RWPE1 (cell line): ENCODE measurements at regions not wholly inside any gene's neighbourhood (a gene's known extent, or its start where the extent isn't known, plus 50 kb on each side); places are given as distances from the start of the nearest gene placed in this dataset.

Experiments used
- CTCF ChIA-PET: fragments of 350-600 bp; sonication (Branson Sonifier 250); formaldehyde crosslinking; extraction: SDS; loops from one replicate; lab custom pipeline; 2021; lab: Yijun Ruan, JAX
- POLR2A ChIA-PET: fragments of 400-600 bp; formaldehyde crosslinking; extraction: SDS; loops from one replicate; lab custom pipeline; 2020; ENCODE audit warnings: antibody characterized with exemption; ENCODE audit not compliant: low non-redundant PET; lab: Yijun Ruan, JAX
- DNase-seq: peaks from one replicate; pipeline ENCODE4 v3.0.0; 2012; ENCODE audit warnings: low spot score
- H3K27ac ChIP-seq: fragments of 450-650 bp; 2 replicates; pipeline ENCODE4 v1.5.1; 2017
- TF ChIP-seq, protein P1 (sequence below): fragments of 450-650 bp; conservative IDR thresholded peaks from 2 replicates; pipeline ENCODE4 v1.5.1; 2017; ENCODE audit warnings: low read depth, mild to moderate bottlenecking

DNA sequence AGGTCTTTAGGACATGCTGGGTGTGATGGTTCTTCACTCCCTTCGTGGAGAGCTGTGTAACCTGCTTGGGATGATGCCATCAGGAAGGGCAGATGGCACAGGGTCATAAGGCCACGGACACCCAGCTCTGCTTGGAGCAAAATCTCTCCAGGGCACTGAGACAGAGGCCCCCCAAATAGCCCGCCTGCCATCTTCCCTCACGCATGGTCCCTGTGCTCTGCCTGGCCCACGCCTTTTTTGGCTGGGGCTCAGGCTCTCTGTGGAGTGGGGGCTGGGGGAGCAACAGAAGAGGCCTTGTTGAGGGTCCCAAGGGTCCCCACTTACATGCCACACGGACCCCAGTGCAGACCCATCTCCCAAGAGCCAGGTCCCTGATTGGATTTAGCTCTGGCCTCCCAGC lies 93.3 kb upstream of the RET start:
- TF ChIP-seq, protein P1, sequence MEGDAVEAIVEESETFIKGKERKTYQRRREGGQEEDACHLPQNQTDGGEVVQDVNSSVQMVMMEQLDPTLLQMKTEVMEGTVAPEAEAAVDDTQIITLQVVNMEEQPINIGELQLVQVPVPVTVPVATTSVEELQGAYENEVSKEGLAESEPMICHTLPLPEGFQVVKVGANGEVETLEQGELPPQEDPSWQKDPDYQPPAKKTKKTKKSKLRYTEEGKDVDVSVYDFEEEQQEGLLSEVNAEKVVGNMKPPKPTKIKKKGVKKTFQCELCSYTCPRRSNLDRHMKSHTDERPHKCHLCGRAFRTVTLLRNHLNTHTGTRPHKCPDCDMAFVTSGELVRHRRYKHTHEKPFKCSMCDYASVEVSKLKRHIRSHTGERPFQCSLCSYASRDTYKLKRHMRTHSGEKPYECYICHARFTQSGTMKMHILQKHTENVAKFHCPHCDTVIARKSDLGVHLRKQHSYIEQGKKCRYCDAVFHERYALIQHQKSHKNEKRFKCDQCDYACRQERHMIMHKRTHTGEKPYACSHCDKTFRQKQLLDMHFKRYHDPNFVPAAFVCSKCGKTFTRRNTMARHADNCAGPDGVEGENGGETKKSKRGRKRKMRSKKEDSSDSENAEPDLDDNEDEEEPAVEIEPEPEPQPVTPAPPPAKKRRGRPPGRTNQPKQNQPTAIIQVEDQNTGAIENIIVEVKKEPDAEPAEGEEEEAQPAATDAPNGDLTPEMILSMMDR = no peak
- DNase-seq = no peak
- POLR2A ChIA-PET = no interaction called here
- no peak overlapping the region for H3K27ac ChIP-seq
- CTCF ChIA-PET = no interaction called here

DNA sequence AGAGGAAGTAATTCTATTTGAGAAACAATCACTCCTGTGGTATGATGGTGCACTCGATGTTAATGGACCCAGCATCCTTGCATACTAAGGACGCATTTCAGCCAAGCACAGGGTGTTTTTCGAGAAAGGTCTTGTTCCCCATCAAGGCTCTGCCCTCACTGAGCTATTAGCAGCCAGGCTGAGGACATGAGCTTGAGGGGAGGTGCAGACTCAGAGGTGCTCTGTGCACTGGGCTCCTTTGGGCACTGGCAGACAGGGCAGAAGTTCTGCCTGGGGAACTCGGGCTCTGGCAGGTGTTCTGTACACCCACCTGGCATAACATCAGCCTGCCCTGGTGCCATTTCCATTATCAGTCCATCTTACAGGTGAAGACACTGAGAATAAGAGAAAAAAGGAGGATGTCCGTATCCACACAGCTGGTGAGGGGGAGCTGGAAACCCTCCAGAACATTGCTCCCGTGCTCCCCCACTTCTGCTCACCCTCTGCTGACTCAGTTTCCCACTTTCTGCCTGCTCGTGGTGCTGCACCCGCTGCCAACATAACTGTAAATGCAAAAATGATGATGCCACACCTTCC lies 92.7 kb upstream of the RET start:
- H3K27ac ChIP-seq = no peak overlapping the region
- DNase-seq = no peak
- POLR2A ChIA-PET = no interaction called here
- CTCF ChIA-PET = no interaction called here
- TF ChIP-seq, protein P1 = no peak

DNA sequence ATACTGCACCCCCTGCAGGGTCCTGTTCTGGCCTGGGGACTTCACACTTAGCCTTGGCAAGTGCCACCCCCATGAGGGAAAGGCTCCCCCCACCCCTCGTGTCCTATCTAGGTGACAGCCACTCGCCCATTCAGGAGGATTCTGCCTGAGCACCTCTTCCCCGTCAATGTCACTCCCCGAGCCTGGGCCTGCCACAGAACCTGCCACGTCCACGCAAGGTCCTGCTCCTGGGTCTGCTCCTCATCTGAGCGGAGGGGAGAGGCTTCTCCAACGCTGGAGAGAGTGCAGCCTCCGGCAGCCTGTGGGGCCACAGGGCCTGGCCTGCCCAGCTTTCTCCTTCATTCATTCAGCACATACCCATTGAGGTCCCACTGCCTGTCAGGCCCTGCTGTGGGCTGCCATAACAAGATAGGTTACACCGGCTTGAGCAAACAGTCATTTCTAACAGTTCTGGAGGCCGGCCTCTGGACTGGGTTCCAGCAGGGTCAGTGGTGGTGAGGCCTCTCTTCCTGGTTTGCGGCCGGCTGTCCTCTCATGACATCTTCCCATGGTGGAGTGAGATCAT lies 92.0 kb upstream of the RET start:
- no peak overlapping the region for H3K27ac ChIP-seq
- TF ChIP-seq, protein P1 = no peak
- POLR2A ChIA-PET = no interaction called here
- CTCF ChIA-PET = no interaction called here
- DNase-seq = no peak

DNA sequence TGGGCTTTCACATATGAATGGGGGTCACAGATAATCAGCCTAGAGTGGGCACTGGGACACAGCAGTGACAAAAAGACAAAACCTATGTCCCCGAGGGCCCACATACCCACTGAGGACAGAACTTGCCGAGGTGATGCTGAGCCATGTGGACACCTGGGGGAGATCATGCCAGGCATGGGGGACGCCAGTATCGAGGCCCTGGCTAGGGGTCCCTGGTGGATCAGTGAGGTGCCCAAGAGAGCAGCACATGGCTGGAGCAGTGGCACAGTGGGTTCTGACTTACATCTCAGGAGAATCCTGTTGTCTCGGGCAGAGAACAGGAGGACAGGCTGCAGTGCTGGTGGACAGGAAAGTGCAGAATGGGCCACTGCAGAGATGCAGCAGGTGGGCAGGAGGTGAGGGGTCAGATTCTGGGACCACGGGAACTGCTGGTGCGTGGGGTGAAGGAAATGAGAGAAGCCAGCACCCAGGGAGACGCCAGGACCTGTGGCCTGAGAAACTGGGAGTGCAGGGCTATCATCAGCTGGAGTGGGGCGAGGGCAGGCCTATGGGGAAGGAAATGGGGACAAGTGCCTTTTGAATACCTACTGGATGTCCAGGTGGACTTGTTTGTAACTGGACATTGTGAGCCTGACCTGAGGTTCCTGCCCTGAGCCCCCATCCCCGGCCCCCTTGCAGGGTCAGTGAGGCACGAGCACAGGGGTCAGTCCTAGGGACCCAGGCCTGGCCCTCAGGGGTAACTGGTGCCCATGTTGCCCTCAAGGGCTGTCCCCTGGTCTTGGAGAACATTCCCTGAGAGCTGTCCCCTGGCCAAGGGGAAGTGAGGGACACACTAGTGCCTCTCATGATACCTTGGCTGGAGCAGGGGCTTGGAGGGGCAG lies 91.2 kb upstream of the RET start:
- CTCF ChIA-PET = interaction anchor here (0.5 to 0.6 kb wide), 2 partner anchors 45 to 93 kb away, joined by 3 read pairs; no protein-coding TSS in a partner anchor
- no peak for DNase-seq
- TF ChIP-seq, protein P1 = no peak
- H3K27ac ChIP-seq = no peak overlapping the region
- POLR2A ChIA-PET = no interaction called here

DNA sequence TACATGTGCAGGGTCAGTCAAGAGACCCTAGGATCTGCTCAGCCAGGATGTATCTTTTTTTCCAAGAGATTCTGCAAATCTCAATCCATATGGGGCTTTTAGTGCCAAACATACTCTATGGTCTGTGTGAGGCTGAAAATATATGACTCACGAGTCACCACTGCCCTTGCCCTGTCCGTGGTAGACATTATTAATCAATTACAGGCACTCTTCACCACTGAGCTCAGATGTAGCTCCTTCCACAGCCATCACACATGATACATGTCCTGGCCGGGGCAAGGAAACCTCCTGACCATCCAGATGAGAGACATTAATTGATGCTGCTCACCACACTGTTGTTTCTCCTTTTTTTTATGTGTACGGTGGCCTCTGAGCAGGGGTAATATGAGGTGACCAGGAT lies 90.2 kb upstream of the RET start:
- CTCF ChIA-PET = interaction anchor here (0.6 kb wide), 1 partner anchor 92 kb away, joined by 3 read pairs; no protein-coding TSS in a partner anchor
- POLR2A ChIA-PET = no interaction called here
- TF ChIP-seq, protein P1 = no peak
- H3K27ac ChIP-seq = no peak overlapping the region
- no peak for DNase-seq

DNA sequence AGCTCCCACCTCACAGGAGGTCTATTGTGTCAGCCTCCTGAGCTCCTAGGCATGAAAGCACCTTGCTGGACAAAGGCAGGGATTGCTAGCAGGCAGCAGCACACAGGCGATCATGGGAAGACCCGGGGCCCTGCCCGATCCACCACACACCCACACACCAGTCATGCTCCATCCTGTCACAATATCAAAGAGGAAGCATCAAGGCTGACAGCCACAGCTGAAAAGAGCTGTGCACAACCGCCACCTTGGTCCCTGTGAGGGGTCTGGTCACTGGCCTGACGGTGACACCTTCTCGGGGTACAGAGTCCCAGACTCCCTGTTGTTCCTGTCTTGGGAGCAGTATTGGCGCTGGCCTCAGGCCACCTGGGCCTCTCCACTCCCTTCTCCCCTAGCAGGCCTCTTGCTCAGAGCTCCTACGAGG lies 89.7 kb upstream of the RET start:
- CTCF ChIA-PET = interaction anchor here (0.5 to 0.7 kb wide), 2 partner anchors 12 to 79 kb away, joined by 3 read pairs; no protein-coding TSS in a partner anchor

More for the DNA sequence above, 89.7 kb upstream of the RET start:
- DNase-seq = no peak
- POLR2A ChIA-PET = no interaction called here
- TF ChIP-seq, protein P1 = no peak
- H3K27ac ChIP-seq = no peak overlapping the region
